Cardiac muscle cell (in vitro differentiated cells and primary cell): ENCODE measurements at regions not wholly inside any gene's neighbourhood (a gene's known extent, or its start where the extent isn't known, plus 50 kb on each side); places are given as distances from the start of the nearest gene placed in this dataset.

Source experiments
- DNase-seq, 2 donors: peaks; one replicate each; pipeline versions ENCODE4 v3.0.0 to v3.0.0-alpha.2; 2010 to 2017; ENCODE audit warnings: low read depth in 1 of 2, low spot score in 1 of 2
- H3K27ac ChIP-seq: fragments of 200-600 bp; sonication (generic); 2 replicates; pipeline ENCODE4 v1.5.1; 2016
- H3K27me3 ChIP-seq: fragments of 200-600 bp; sonication (generic); 2 replicates; pipeline ENCODE4 v1.6.0; 2016; ENCODE audit warnings: control low read depth
- H3K36me3 ChIP-seq: fragments of 200-600 bp; sonication (generic); 2 replicates; pipeline ENCODE4 v1.5.1; 2016; ENCODE audit warnings: control low read depth
- H3K4me1 ChIP-seq: fragments of 200-600 bp; sonication (generic); 2 replicates; pipeline ENCODE4 v1.8.1; 2017; ENCODE audit warnings: low read depth, mild to moderate bottlenecking, mixed run types
- H3K4me3 ChIP-seq: fragments of 200-600 bp; sonication (generic); 2 replicates; pipeline ENCODE4 v1.5.1; 2016; ENCODE audit warnings: mild to moderate bottlenecking
- H3K9me3 ChIP-seq: fragments of 200-600 bp; sonication (generic); 2 replicates; pipeline ENCODE4 v1.5.1; 2017; ENCODE audit warnings: low read depth, mild to moderate bottlenecking, control low read depth
- CTCF ChIP-seq: IDR thresholded peaks from 2 replicates; pipeline ENCODE4 v1.5.1; 2012; ENCODE audit warnings: low read depth, mild to moderate bottlenecking, low read length

GRCh38 chr1:191869790-191870312 lies 288.4 kb upstream of the RGS18 start:
- H3K4me3 ChIP-seq: no peak overlapping the region
- no peaks in the 10 kb centered on the region for H3K9me3 ChIP-seq
- H3K36me3 ChIP-seq: no peaks in the 10 kb centered on the region
- no peak for TF ChIP-seq CTCF
- H3K4me1 ChIP-seq: no peaks in the 10 kb centered on the region
- DNase-seq: no peak
- no peaks in the 10 kb centered on the region for H3K27me3 ChIP-seq
- H3K27ac ChIP-seq: no peak overlapping the region

GRCh38 chr1:191870490-191870889 lies 287.8 kb upstream of the RGS18 start:
- H3K27me3 ChIP-seq: no peaks in the 10 kb centered on the region
- DNase-seq: no peak
- H3K9me3 ChIP-seq: no peaks in the 10 kb centered on the region
- no peak for TF ChIP-seq CTCF
- no peak overlapping the region for H3K4me3 ChIP-seq
- no peak overlapping the region for H3K27ac ChIP-seq
- no peaks in the 10 kb centered on the region for H3K4me1 ChIP-seq
- no peaks in the 10 kb centered on the region for H3K36me3 ChIP-seq

GRCh38 chr1:191875994-191876393 lies 282.3 kb upstream of the RGS18 start:
- Histone ChIP-seq H3K9me3 (no peaks in the 10 kb centered on the region), H3K27me3 (no peaks in the 10 kb centered on the region), H3K36me3 (no peaks in the 10 kb centered on the region), H3K4me3 (no peak overlapping the region), H3K4me1 (no peaks in the 10 kb centered on the region), H3K27ac (no peak overlapping the region)
- DNase-seq: no peak
- no peak for TF ChIP-seq CTCF

- no peak overlapping the region for H3K4me3 ChIP-seq
- no peaks in the 10 kb centered on the region for H3K36me3 ChIP-seq
- H3K27ac ChIP-seq: no peak overlapping the region
- no peaks in the 10 kb centered on the region for H3K27me3 ChIP-seq
- H3K9me3 ChIP-seq: no peaks in the 10 kb centered on the region
- DNase-seq: no peak
- no peak for TF ChIP-seq CTCF
- no peaks in the 10 kb centered on the region for H3K4me1 ChIP-seq
Measured at GRCh38 chr1:191876631-191877030, 281.6 kb upstream of the RGS18 start.

- Histone ChIP-seq H3K4me3 (no peak overlapping the region), H3K36me3 (no peaks in the 10 kb centered on the region), H3K27ac (no peak overlapping the region), H3K27me3 (no peaks in the 10 kb centered on the region), H3K4me1 (peaks cover 1% of the 10 kb centered on the region), H3K9me3 (no peaks in the 10 kb centered on the region)
- no peak for DNase-seq
- TF ChIP-seq CTCF: no peak
Measured at GRCh38 chr1:191882870-191883269, 275.4 kb upstream of the RGS18 start.

- H3K36me3 ChIP-seq: no peaks in the 10 kb centered on the region
- no peak overlapping the region for H3K4me3 ChIP-seq
- no peak for DNase-seq
- no peaks in the 10 kb centered on the region for H3K27me3 ChIP-seq
- no peak overlapping the region for H3K27ac ChIP-seq
- H3K4me1 ChIP-seq: peaks cover 4% of the 10 kb centered on the region
- TF ChIP-seq CTCF: no peak
- H3K9me3 ChIP-seq: no peaks in the 10 kb centered on the region
Measured at GRCh38 chr1:191886977-191887376, 271.3 kb upstream of the RGS18 start.
